Fibroblast of skin of scalp (primary cell): ENCODE measurements at regions not wholly inside any gene's neighbourhood (a gene's known extent, or its start where the extent isn't known, plus 50 kb on each side); places are given as distances from the start of the nearest gene placed in this dataset.
A peak's percentile ranks its signal among the peaks of the same experiment; 100 is the strongest.

Experiments
- DNase-seq: peaks from one replicate; pipeline ENCODE4 v3.0.0-alpha.2; 2013

GRCh38 chr15:91688811-91689210 lies 164.7 kb upstream of the SLCO3A1 start:
- no peak for DNase-seq

GRCh38 chr15:91689377-91689776 lies 164.1 kb upstream of the SLCO3A1 start:
- no peak for DNase-seq

GRCh38 chr15:91692596-91692995 lies 160.9 kb upstream of the SLCO3A1 start:
- DNase-seq: no peak

GRCh38 chr15:91694131-91694830 lies 159.2 kb upstream of the SLCO3A1 start:
- peak; percentile 52 for DNase-seq

- DNase-seq: peak; percentile 61
Measured at GRCh38 chr15:91694831-91695210, 158.7 kb upstream of the SLCO3A1 start.

- DNase-seq: no peak
Measured at GRCh38 chr15:91695799-91696198, 157.7 kb upstream of the SLCO3A1 start.

GRCh38 chr15:91696981-91697380 lies 156.5 kb upstream of the SLCO3A1 start:
- DNase-seq: no peak

- DNase-seq: no peak
Measured at GRCh38 chr15:91698241-91698640, 155.3 kb upstream of the SLCO3A1 start.

GRCh38 chr15:91699741-91700140 lies 153.8 kb upstream of the SLCO3A1 start:
- no peak for DNase-seq

- no peak for DNase-seq
Measured at GRCh38 chr15:91703274-91703673, 150.2 kb upstream of the SLCO3A1 start.

- DNase-seq: no peak
Measured at GRCh38 chr15:91704343-91704742, 149.2 kb upstream of the SLCO3A1 start.

GRCh38 chr15:91706322-91707032 lies 147.0 kb upstream of the SLCO3A1 start:
- peak; percentile 61 for DNase-seq

- DNase-seq: no peak
Measured at GRCh38 chr15:91710080-91710698, 143.3 kb upstream of the SLCO3A1 start.

GRCh38 chr15:91711384-91712033 lies 142.0 kb upstream of the SLCO3A1 start:
- no peak for DNase-seq

- DNase-seq: no peak
Measured at GRCh38 chr15:91712286-91712685, 141.2 kb upstream of the SLCO3A1 start.

GRCh38 chr15:91716536-91716935 lies 137.0 kb upstream of the SLCO3A1 start:
- DNase-seq: no peak

- DNase-seq: no peak
Measured at GRCh38 chr15:91717811-91718210, 135.7 kb upstream of the SLCO3A1 start.

- DNase-seq: no peak
Measured at GRCh38 chr15:91723959-91724358, 129.5 kb upstream of the SLCO3A1 start.

- no peak for DNase-seq
Measured at GRCh38 chr15:91733661-91734060, 119.8 kb upstream of the SLCO3A1 start.

GRCh38 chr15:91737151-91737818 lies 116.2 kb upstream of the SLCO3A1 start:
- DNase-seq: no peak

GRCh38 chr15:91741986-91742385 lies 111.5 kb upstream of the SLCO3A1 start:
- no peak for DNase-seq

- no peak for DNase-seq
Measured at GRCh38 chr15:91751611-91752010, 101.9 kb upstream of the SLCO3A1 start.
